ENCODE measurements at regions not wholly inside any gene's neighbourhood (a gene's known extent, or its start where the extent isn't known, plus 50 kb on each side); places are given as distances from the start of the nearest gene placed in this dataset.

- Mint-ChIP-seq H3K4me1 (ENCODE audit: low read depth, unreplicated experiment) (no peaks in the 10 kb centered on the region), H3K27ac (ENCODE audit: unreplicated experiment) (no peak overlapping the region), H3K9me3 (ENCODE audit: low read depth, unreplicated experiment) (no peaks in the 10 kb centered on the region), H3K36me3 (ENCODE audit: insufficient read depth, unreplicated experiment) (no peaks in the 10 kb centered on the region), H3K4me3 (ENCODE audit: low read depth, unreplicated experiment) (no peak overlapping the region), H3K27me3 (ENCODE audit: unreplicated experiment) (peaks cover 20% of the 10 kb centered on the region)
- CTCF ChIA-PET = no interaction called here
- no TSS peak for BruUV-seq (replicated peaks)
- intact Hi-C loops (cut with micrococcal nuclease; ENCODE audit: unreplicated experiment) = no loop called here
- TF ChIP-seq, protein P1, sequence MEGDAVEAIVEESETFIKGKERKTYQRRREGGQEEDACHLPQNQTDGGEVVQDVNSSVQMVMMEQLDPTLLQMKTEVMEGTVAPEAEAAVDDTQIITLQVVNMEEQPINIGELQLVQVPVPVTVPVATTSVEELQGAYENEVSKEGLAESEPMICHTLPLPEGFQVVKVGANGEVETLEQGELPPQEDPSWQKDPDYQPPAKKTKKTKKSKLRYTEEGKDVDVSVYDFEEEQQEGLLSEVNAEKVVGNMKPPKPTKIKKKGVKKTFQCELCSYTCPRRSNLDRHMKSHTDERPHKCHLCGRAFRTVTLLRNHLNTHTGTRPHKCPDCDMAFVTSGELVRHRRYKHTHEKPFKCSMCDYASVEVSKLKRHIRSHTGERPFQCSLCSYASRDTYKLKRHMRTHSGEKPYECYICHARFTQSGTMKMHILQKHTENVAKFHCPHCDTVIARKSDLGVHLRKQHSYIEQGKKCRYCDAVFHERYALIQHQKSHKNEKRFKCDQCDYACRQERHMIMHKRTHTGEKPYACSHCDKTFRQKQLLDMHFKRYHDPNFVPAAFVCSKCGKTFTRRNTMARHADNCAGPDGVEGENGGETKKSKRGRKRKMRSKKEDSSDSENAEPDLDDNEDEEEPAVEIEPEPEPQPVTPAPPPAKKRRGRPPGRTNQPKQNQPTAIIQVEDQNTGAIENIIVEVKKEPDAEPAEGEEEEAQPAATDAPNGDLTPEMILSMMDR (IDR thresholded peaks at IDR 0.05; ENCODE audit: unreplicated experiment) = no peak
- no peak for DNase-seq
Measured at GRCh38 chr10:43968961-43969360, 320.3 kb upstream of the ZNF32 start.

- TF ChIP-seq, protein P1 (IDR thresholded peaks at IDR 0.05; ENCODE audit: unreplicated experiment) = no peak
- no peaks in the 10 kb centered on the region for H3K9me3 Mint-ChIP-seq (ENCODE audit: low read depth, unreplicated experiment)
- H3K27ac Mint-ChIP-seq (ENCODE audit: unreplicated experiment) = no peak overlapping the region
- no peaks in the 10 kb centered on the region for H3K36me3 Mint-ChIP-seq (ENCODE audit: insufficient read depth, unreplicated experiment)
- no peaks in the 10 kb centered on the region for H3K4me1 Mint-ChIP-seq (ENCODE audit: low read depth, unreplicated experiment)
- DNase-seq = no peak
- no peak overlapping the region for H3K4me3 Mint-ChIP-seq (ENCODE audit: low read depth, unreplicated experiment)
- peaks cover 24% of the 10 kb centered on the region for H3K27me3 Mint-ChIP-seq (ENCODE audit: unreplicated experiment)
- BruUV-seq (replicated peaks) = no TSS peak
- intact Hi-C loops (cut with micrococcal nuclease; ENCODE audit: unreplicated experiment) = no loop called here
- CTCF ChIA-PET = no interaction called here
Measured at GRCh38 chr10:43968076-43968475, 319.4 kb upstream of the ZNF32 start.

- TF ChIP-seq, protein P1 (IDR thresholded peaks at IDR 0.05; ENCODE audit: unreplicated experiment) = no peak
- CTCF ChIA-PET = no interaction called here
- no peaks in the 10 kb centered on the region for H3K9me3 Mint-ChIP-seq (ENCODE audit: low read depth, unreplicated experiment)
Measured at GRCh38 chr10:43966571-43966965, 317.9 kb upstream of the ZNF32 start.

GRCh38 chr10:43965918-43966570 is 317.4 kb upstream of the ZNF32 start:
- Mint-ChIP-seq H3K4me1 (ENCODE audit: low read depth, unreplicated experiment) (no peaks in the 10 kb centered on the region), H3K36me3 (ENCODE audit: insufficient read depth, unreplicated experiment) (no peaks in the 10 kb centered on the region), H3K9me3 (ENCODE audit: low read depth, unreplicated experiment) (no peaks in the 10 kb centered on the region), H3K27ac (ENCODE audit: unreplicated experiment) (no peak overlapping the region), H3K4me3 (ENCODE audit: low read depth, unreplicated experiment) (no peak overlapping the region), H3K27me3 (ENCODE audit: unreplicated experiment) (peaks cover 24% of the 10 kb centered on the region)
- DNase-seq = no peak
- BruUV-seq (replicated peaks) = no TSS peak
- CTCF ChIA-PET = no interaction called here
- TF ChIP-seq, protein P1 (IDR thresholded peaks at IDR 0.05; ENCODE audit: unreplicated experiment) = no peak
- intact Hi-C loops (cut with micrococcal nuclease; ENCODE audit: unreplicated experiment) = no loop called here

More at GRCh38 chr10:43966571-43966965, 317.9 kb upstream of the ZNF32 start:
- Mint-ChIP-seq H3K4me1 (ENCODE audit: low read depth, unreplicated experiment) (no peaks in the 10 kb centered on the region), H3K27ac (ENCODE audit: unreplicated experiment) (no peak overlapping the region), H3K4me3 (ENCODE audit: low read depth, unreplicated experiment) (no peak overlapping the region), H3K27me3 (ENCODE audit: unreplicated experiment) (peaks cover 24% of the 10 kb centered on the region), H3K36me3 (ENCODE audit: insufficient read depth, unreplicated experiment) (no peaks in the 10 kb centered on the region)
- intact Hi-C loops (cut with micrococcal nuclease; ENCODE audit: unreplicated experiment) = no loop called here
- DNase-seq = no peak
- no TSS peak for BruUV-seq (replicated peaks)

All from Calu3 (cell line).